GM23338 (cell line): ENCODE measurements at regions not wholly inside any gene's neighbourhood (a gene's known extent, or its start where the extent isn't known, plus 50 kb on each side); places are given as distances from the start of the nearest gene placed in this dataset.

Experiments used
- ATAC-seq: fragments of 200-7000 bp; cut with Tn5 transposase; 3 replicates; pipeline ENCODE4 v1.9.1; 2020
- DNase-seq: peaks from one replicate; pipeline ENCODE4 v3.0.0-alpha.2; 2015; ENCODE audit warnings: low spot score
- H2AFZ ChIP-seq: fragments of 200-600 bp; sonication (generic); 2 replicates; pipeline ENCODE4 v1.8.0; 2016; ENCODE audit warnings: antibody characterized with exemption, mild to moderate bottlenecking, moderate library complexity
- H3F3A ChIP-seq: fragments of 200-600 bp; sonication (generic); replicated peaks from 2 replicates; pipeline ENCODE4 v1.8.0; 2017; ENCODE audit warnings: antibody characterized with exemption, mixed run types, low read depth
- H3K27ac ChIP-seq: fragments of 200-600 bp; sonication (generic); 2 replicates; pipeline ENCODE4 v1.6.1; 2016; ENCODE audit warnings: low read depth
- H3K27me3 ChIP-seq: fragments of 200-600 bp; sonication (generic); 2 replicates; pipeline ENCODE4 v1.8.0; 2016; ENCODE audit warnings: mild to moderate bottlenecking, mixed run types, moderate library complexity; ENCODE audit not compliant: insufficient read depth
- H3K36me3 ChIP-seq: fragments of 200-600 bp; sonication (generic); 2 replicates; pipeline ENCODE4 v1.8.0; 2016; ENCODE audit warnings: mild to moderate bottlenecking; ENCODE audit not compliant: insufficient read depth
- H3K4me1 ChIP-seq: fragments of 200-600 bp; sonication (generic); 2 replicates; pipeline ENCODE4 v1.8.0; 2016; ENCODE audit warnings: mild to moderate bottlenecking, moderate library complexity; ENCODE audit not compliant: insufficient read depth
- H3K4me2 ChIP-seq: fragments of 200-600 bp; sonication (generic); 2 replicates; pipeline ENCODE4 v1.7.1; 2017; ENCODE audit warnings: mixed run types
- H3K4me3 ChIP-seq: fragments of 200-600 bp; sonication (generic); 2 replicates; pipeline ENCODE4 v1.6.1; 2016; ENCODE audit warnings: mixed run types
- H3K79me2 ChIP-seq: fragments of 200-600 bp; sonication (generic); replicated peaks from 2 replicates; pipeline ENCODE4 v1.8.0; 2017; ENCODE audit warnings: mild to moderate bottlenecking; ENCODE audit not compliant: insufficient read depth
- H3K9me2 ChIP-seq: fragments of 200-600 bp; sonication (generic); 2 replicates; pipeline ENCODE4 v1.8.0; 2017; ENCODE audit not compliant: insufficient read depth
- H4K20me1 ChIP-seq: fragments of 200-600 bp; sonication (generic); replicated peaks from 2 replicates; pipeline ENCODE4 v1.8.0; 2017; ENCODE audit warnings: mild to moderate bottlenecking; ENCODE audit not compliant: insufficient read depth
- H3K27ac Mint-ChIP-seq: 2 replicates; pipeline ENCODE4 v1.8.0; 2020; ENCODE audit warnings: inconsistent platforms, mild to moderate bottlenecking, moderate library complexity, mixed read lengths
- H3K27me3 Mint-ChIP-seq: 3 replicates; pipeline ENCODE4 v1.8.0; 2022; ENCODE audit warnings: low read depth, mild to moderate bottlenecking, moderate library complexity, mixed read lengths, inconsistent platforms; ENCODE audit not compliant: insufficient read depth, poor library complexity
- H3K36me3 Mint-ChIP-seq: 3 replicates; pipeline ENCODE4 v1.8.0; 2021; ENCODE audit warnings: low read depth, mild to moderate bottlenecking, inconsistent platforms, moderate library complexity, mixed read lengths
- H3K4me1 Mint-ChIP-seq: 3 replicates; pipeline ENCODE4 v1.8.0; 2020; ENCODE audit warnings: mild to moderate bottlenecking, inconsistent platforms, mixed read lengths
- H3K4me3 Mint-ChIP-seq: 3 replicates; pipeline ENCODE4 v1.8.0; 2021; ENCODE audit warnings: moderate library complexity, mild to moderate bottlenecking, inconsistent platforms, mixed read lengths
- H3K9me3 Mint-ChIP-seq: 3 replicates; pipeline ENCODE4 v1.8.0; 2020; ENCODE audit warnings: moderate library complexity, mild to moderate bottlenecking, inconsistent platforms, mixed read lengths
- CREB1 ChIP-seq: fragments of 250-450 bp; sonication (Bioruptor Pico); IDR thresholded peaks from 2 replicates; pipeline ENCODE4 v1.5.0; 2020; ENCODE audit warnings: low read depth, mild to moderate bottlenecking, moderate library complexity
- JUNB ChIP-seq: IDR thresholded peaks from one replicate; pipeline ENCODE4 v1.6.1; 2016; ENCODE audit warnings: antibody characterized with exemption; ENCODE audit not compliant: unreplicated experiment
- POLR2AphosphoS5 ChIP-seq: IDR thresholded peaks from 2 replicates; pipeline ENCODE4 v1.6.1; 2016; ENCODE audit warnings: antibody characterized with exemption, low read depth
- STAT1 ChIP-seq: IDR thresholded peaks from one replicate; pipeline ENCODE4 v1.6.1; 2016; ENCODE audit warnings: antibody characterized with exemption; ENCODE audit not compliant: unreplicated experiment
- ZNF114 ChIP-seq: fragments of 250-450 bp; sonication (Bioruptor Pico); IDR thresholded peaks from 2 replicates; pipeline ENCODE4 v1.5.0; 2020; ENCODE audit warnings: mild to moderate bottlenecking, moderate library complexity
- ZNF331 ChIP-seq: fragments of 250-450 bp; sonication (Bioruptor Pico); IDR thresholded peaks from 2 replicates; pipeline ENCODE4 v1.5.0; 2020; ENCODE audit warnings: low read depth, mild to moderate bottlenecking, moderate library complexity
- TF ChIP-seq, protein P1 (sequence below): fragments of 250-450 bp; sonication (Bioruptor Pico); IDR thresholded peaks from 2 replicates; pipeline ENCODE4 v1.5.0; 2020; ENCODE audit warnings: mild to moderate bottlenecking, moderate library complexity

DNA sequence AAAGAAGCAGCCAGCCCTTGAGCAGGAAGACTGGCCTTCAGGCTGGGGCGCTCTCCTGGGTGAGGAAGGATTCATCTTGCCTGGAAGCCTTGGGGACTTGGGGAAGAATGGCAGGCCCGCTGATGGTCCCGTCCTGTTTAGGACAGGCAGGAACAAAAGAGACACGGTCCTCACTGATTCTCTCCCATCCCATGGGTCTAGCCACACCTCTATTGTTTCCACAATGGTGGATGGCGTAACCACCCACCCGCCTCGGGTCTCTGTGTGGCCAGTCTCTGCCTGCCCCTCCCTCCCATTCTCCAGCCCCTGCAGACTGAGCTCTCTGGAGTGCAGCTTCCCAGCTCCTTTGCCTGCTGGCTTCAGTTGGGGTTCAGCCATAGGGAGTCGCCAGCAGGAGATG lies 284.3 kb downstream of the UACA start (continued):
- TF ChIP-seq, protein P1, sequence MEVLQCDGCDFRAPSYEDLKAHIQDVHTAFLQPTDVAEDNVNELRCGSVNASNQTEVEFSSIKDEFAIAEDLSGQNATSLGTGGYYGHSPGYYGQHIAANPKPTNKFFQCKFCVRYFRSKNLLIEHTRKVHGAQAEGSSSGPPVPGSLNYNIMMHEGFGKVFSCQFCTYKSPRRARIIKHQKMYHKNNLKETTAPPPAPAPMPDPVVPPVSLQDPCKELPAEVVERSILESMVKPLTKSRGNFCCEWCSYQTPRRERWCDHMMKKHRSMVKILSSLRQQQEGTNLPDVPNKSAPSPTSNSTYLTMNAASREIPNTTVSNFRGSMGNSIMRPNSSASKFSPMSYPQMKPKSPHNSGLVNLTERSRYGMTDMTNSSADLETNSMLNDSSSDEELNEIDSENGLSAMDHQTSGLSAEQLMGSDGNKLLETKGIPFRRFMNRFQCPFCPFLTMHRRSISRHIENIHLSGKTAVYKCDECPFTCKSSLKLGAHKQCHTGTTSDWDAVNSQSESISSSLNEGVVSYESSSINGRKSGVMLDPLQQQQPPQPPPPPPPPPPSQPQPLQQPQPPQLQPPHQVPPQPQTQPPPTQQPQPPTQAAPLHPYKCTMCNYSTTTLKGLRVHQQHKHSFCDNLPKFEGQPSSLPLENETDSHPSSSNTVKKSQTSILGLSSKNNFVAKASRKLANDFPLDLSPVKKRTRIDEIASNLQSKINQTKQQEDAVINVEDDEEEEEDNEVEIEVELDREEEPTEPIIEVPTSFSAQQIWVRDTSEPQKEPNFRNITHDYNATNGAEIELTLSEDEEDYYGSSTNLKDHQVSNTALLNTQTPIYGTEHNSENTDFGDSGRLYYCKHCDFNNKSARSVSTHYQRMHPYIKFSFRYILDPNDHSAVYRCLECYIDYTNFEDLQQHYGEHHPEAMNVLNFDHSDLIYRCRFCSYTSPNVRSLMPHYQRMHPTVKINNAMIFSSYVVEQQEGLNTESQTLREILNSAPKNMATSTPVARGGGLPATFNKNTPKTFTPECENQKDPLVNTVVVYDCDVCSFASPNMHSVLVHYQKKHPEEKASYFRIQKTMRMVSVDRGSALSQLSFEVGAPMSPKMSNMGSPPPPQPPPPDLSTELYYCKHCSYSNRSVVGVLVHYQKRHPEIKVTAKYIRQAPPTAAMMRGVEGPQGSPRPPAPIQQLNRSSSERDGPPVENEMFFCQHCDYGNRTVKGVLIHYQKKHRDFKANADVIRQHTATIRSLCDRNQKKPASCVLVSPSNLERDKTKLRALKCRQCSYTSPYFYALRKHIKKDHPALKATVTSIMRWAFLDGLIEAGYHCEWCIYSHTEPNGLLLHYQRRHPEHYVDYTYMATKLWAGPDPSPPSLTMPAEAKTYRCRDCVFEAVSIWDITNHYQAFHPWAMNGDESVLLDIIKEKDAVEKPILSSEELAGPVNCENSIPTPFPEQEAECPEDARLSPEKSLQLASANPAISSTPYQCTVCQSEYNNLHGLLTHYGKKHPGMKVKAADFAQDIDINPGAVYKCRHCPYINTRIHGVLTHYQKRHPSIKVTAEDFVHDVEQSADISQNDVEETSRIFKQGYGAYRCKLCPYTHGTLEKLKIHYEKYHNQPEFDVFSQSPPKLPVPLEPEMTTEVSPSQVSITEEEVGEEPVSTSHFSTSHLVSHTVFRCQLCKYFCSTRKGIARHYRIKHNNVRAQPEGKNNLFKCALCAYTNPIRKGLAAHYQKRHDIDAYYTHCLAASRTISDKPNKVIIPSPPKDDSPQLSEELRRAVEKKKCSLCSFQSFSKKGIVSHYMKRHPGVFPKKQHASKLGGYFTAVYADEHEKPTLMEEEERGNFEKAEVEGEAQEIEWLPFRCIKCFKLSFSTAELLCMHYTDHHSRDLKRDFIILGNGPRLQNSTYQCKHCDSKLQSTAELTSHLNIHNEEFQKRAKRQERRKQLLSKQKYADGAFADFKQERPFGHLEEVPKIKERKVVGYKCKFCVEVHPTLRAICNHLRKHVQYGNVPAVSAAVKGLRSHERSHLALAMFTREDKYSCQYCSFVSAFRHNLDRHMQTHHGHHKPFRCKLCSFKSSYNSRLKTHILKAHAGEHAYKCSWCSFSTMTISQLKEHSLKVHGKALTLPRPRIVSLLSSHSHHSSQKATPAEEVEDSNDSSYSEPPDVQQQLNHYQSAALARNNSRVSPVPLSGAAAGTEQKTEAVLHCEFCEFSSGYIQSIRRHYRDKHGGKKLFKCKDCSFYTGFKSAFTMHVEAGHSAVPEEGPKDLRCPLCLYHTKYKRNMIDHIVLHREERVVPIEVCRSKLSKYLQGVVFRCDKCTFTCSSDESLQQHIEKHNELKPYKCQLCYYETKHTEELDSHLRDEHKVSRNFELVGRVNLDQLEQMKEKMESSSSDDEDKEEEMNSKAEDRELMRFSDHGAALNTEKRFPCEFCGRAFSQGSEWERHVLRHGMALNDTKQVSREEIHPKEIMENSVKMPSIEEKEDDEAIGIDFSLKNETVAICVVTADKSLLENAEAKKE (CRISPR knock-in tag), result no peak
- TF ChIP-seq JUNB, result no peak
- TF ChIP-seq STAT1, result no peak
- no peak for TF ChIP-seq ZNF114 (CRISPR knock-in tag)
- no peak for TF ChIP-seq POLR2AphosphoS5
- TF ChIP-seq ZNF331 (CRISPR knock-in tag), result no peak

DNA sequence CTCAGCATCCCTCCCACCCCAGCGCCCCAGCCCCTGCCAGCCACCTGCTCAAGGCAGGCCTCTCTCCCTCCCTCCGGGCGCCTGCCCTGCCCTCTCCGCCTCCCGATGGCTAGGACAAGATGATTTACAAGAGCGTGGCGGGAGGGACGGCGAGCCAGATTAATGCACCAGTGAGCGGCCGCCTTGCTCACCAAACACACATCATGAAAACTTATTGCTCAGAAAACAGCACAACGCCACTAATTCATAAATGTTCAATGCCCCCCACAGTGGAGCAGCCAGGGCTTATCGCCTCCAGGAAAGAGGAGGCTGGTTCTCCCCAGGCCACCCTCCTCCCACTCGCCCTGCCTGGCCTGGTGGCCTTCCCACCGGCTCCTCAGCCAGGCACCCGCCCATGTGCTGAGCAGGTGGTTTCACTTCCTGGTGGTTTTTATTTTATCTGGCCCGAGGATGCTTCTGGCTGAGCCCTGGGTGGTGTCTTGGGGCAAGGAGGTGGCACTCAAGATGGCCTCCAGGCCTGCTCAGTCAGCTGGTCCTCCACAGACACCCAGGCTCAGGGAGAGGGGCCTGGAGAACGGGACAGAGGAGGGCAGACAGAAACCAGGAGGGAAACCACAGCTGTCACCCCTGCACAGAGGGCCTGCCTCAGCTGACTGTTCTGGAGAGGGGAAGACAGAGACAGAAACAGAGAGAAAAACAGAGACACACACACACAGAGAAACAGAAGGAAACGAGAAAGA lies 284.9 kb downstream of the UACA start:
- no peak overlapping the region for H3K4me3 Mint-ChIP-seq
- no peaks in the 10 kb centered on the region for H3F3A ChIP-seq
- H3K27ac Mint-ChIP-seq, result no peak overlapping the region
- DNase-seq (no peak), ATAC-seq (no peak)
- no peak overlapping the region for H3K4me3 ChIP-seq
- no peaks in the 10 kb centered on the region for H3K4me1 Mint-ChIP-seq
- H4K20me1 ChIP-seq, result no peaks in the 10 kb centered on the region
- no peaks in the 10 kb centered on the region for H3K27me3 ChIP-seq
- no peaks in the 10 kb centered on the region for H3K36me3 ChIP-seq
- H3K4me1 ChIP-seq, result no peaks in the 10 kb centered on the region
- no peak overlapping the region for H3K27ac ChIP-seq
- H3K9me2 ChIP-seq, result peaks cover 4% of the 10 kb centered on the region; the same call in 1 of the 2 replicates
- no peaks in the 10 kb centered on the region for H3K79me2 ChIP-seq
- H3K36me3 Mint-ChIP-seq, result no peaks in the 10 kb centered on the region
- H3K4me2 ChIP-seq, result no peak overlapping the region
- 0 out of 3 replicates have a peak, but pooled peaks cover 2% of the 10 kb centered on the region for H3K9me3 Mint-ChIP-seq
- 0 out of 2 replicates have a peak overlapping the region, but pooled peaks have one; percentile 43 for H2AFZ ChIP-seq
- peaks cover 7% of the 10 kb centered on the region for H3K27me3 Mint-ChIP-seq
- TF ChIP-seq CREB1 (CRISPR knock-in tag) (no peak), POLR2AphosphoS5 (no peak), ZNF331 (CRISPR knock-in tag) (no peak)
- TF ChIP-seq, protein P1 (CRISPR knock-in tag), result no peak
